ENCODE measurements at regions not wholly inside any gene's neighbourhood (a gene's known extent, or its start where the extent isn't known, plus 50 kb on each side); places are given as distances from the start of the nearest gene placed in this dataset.
"Not testable (repeated sequence)": the region's sequence is repeated elsewhere in the genome, so short reads cannot be mapped to it uniquely, and the experiment has no call there.

DNA sequence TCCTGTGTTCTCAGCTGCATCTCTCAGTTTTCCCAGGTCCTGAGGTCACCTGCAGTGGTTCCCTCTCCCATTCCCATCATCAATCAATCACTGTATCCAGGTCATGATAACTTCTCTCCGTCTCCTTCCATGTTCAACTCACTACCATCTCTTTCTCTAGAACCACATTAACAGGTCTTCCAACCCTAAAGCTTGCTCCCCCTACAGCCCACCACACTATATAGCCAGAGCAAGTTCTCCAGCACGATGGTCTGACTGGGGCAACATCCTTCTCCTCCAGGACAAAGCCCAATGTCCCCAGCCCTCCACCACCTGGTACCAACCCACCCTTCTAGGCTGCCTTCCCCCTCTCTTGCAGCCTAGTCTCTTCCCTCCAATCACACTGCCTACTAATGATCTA, 241.6 kb downstream of the CDK5RAP2 start:
- no peak for DNase-seq (ENCODE audit: low spot score)

DNA sequence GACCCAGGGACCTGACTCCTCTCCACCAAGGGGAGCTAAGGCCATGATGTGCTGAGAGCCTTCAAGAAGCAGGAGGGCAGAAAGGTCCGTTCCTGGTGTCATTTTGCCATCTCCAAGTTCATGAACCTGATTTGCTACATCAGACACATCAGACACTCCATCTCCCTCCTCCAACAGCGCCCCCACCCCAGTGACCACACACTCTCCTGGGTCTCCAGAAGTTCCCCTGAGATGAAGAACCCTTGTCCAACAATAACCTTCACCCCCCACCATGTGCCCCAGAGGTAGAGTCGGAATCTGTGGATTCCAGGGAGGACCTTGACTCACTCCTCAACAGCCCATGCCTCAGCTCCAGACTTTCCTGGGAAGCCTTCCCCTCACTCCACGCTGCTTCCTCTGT, 242.8 kb downstream of the CDK5RAP2 start:
- DNase-seq (ENCODE audit: low spot score), result no peak

- DNase-seq (ENCODE audit: low spot score), result no peak
These were observed 243.2 kb downstream of the CDK5RAP2 start for GRCh38 chr9:120336753-120337090.

GRCh38 chr9:120336021-120336752, 243.8 kb downstream of the CDK5RAP2 start:
- DNase-seq (ENCODE audit: low spot score), result no peak

DNA sequence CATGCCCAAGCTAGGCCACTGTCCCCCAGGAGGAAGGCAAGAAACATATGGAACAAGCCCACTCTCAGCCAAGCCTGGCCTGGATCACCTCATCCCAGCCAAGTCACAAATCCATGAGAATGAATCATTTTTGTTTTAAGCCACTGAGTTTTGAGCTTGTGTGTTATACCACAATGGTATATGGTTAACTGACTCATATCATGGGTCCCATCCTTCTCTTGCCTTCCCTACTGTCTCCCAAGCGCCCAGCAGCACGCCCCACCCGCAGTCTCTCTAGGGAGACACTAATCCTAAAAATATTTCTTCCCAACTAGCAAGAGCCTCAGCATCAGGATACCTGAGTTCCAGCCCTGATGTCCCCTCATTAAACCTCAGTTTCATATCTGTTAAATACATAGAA, 248.1 kb downstream of the CDK5RAP2 start:
- no peak for DNase-seq (ENCODE audit: low spot score)

- no peak for DNase-seq (ENCODE audit: low spot score)
These were observed 249.9 kb downstream of the CDK5RAP2 start for GRCh38 chr9:120330031-120330430.

GRCh38 chr9:120327322-120327721, 252.6 kb downstream of the CDK5RAP2 start:
- no peak for DNase-seq (ENCODE audit: low spot score)

- no peak for DNase-seq (ENCODE audit: low spot score)
These were observed 253.8 kb downstream of the CDK5RAP2 start for GRCh38 chr9:120326049-120326693.

DNA sequence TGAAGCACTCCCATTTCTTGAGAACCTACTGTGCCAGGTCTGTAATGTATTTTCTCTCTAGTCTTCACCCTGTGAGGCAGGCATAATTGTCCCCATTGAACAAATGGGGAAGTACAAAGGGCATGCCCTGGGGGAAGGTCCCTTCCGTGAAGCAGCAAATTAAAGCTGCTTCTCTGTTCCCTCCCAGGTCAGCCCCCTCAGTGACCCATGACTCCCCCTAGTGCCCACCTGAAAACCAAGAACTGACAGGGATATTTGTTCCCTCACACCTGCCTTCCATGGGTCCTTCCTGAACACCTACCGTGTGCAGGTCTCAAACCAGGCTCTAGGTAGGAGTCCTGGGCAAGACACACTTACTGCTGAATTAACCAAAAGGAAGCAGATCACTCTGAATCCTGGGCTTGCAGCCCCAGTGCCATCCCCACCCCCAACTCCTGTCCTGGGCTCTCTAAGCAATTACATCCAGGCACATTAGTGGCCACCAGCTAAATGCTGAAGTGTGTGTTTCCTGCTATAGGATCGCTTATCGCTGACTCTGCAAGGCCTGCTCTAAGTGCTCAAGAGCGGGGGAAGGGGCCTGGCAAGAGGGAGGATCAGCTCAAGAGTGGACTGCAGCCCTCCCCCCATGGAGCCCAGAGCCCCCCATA, 254.8 kb downstream of the CDK5RAP2 start:
- no peak for DNase-seq (ENCODE audit: low spot score)

- DNase-seq (ENCODE audit: low spot score), result no peak
These were observed 255.5 kb downstream of the CDK5RAP2 start for GRCh38 chr9:120324461-120324860.

- no peak for DNase-seq (ENCODE audit: low spot score)
These were observed 256.8 kb downstream of the CDK5RAP2 start for GRCh38 chr9:120323125-120323524.

- no peak for DNase-seq (ENCODE audit: low spot score)
These were observed 260.5 kb downstream of the CDK5RAP2 start for GRCh38 chr9:120319452-120319851.

- DNase-seq (ENCODE audit: low spot score), result no peak
These were observed 264.8 kb downstream of the CDK5RAP2 start for GRCh38 chr9:120315154-120315553.

- DNase-seq (ENCODE audit: low spot score), result no peak
These were observed 267.9 kb downstream of the CDK5RAP2 start for GRCh38 chr9:120312031-120312430.

- no peak for DNase-seq (ENCODE audit: low spot score)
These were observed 269.9 kb downstream of the CDK5RAP2 start for GRCh38 chr9:120310035-120310434.

DNA sequence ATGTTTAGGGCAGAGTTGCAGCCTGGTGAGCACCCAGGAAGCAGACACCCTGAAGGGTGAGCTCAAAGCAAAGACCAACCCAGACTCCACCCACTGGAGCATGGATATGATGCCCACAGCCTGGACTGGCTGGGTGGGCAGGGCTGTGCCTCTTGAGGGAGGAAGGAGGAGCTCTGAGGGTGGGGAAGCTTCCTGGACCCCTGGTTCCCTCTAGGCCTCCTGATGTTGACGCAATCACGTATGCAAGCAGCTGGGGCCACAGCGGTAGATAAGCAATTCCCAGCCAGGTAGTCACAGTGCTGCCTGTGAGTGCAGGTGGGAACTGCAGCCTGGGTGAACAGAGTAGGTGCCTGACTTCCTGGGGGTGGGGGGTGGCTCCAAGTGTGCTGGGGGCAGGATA, 271.5 kb downstream of the CDK5RAP2 start:
- DNase-seq (ENCODE audit: low spot score), result no peak

DNA sequence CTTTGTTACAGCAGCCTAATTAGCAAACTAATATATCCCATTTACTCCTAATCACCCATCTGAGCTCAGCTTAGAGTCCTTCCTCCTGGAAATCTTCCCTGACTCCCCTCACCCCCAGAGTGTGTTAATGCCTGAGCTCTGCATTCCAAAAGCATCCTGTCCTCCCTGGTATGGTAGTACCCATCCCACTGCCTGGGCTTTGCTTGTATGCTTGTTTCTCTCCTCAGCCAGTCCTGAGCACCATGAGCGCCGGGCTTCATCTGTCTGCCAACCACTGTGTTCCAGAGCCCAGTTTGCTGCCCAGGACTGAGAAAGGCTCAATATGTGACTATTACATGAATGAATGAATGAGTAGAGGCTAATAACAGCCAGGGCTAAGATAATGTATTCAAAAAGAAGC, 272.4 kb downstream of the CDK5RAP2 start:
- no peak for DNase-seq (ENCODE audit: low spot score)

- no peak for DNase-seq (ENCODE audit: low spot score)
These were observed 273.4 kb downstream of the CDK5RAP2 start for GRCh38 chr9:120306561-120306960.

DNA sequence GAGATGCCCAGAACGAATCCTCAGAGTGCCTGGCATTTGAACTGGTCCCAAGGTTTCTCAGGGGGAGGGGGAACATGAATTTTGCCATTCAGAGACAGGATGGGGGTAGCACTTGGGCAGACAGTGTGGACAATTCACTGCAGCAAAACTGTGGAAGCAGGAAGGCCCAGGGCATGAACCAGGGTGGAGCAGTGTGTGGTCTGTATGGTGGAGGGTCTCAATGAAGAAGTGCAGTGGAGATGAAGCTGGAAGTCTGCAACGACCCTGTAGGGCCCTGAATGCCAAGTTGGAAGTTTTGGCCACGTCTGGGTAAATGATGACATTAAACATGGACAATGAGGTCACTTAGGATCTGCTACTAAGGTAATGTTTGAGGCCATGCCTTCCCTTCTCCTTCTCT, 273.9 kb downstream of the CDK5RAP2 start:
- DNase-seq (ENCODE audit: low spot score), result no peak

DNA sequence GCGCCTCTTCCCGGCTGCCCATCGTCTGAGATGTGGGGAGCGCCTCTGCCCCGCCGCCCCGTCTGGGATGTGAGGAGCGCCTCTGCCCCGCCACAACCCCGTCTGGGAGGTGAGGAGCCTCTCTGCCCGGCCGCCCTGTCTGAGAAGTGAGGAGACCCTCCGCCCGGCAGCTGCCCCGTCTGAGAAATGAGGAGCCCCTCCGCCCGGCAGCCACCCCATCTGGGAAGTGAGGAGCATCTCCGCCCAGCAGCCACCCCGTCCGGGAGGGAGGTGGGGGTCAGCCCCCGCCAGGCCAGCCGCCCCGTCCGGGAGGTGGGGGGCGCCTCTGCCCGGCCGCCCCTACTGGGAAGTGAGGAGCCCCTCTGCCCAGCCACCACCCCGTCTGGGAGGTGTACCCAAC, 275.1 kb downstream of the CDK5RAP2 start:
- DNase-seq (ENCODE audit: low spot score), result not testable (repeated sequence)

- DNase-seq (ENCODE audit: low spot score), result no peak
These were observed 276.4 kb downstream of the CDK5RAP2 start for GRCh38 chr9:120303519-120303918.

DNA sequence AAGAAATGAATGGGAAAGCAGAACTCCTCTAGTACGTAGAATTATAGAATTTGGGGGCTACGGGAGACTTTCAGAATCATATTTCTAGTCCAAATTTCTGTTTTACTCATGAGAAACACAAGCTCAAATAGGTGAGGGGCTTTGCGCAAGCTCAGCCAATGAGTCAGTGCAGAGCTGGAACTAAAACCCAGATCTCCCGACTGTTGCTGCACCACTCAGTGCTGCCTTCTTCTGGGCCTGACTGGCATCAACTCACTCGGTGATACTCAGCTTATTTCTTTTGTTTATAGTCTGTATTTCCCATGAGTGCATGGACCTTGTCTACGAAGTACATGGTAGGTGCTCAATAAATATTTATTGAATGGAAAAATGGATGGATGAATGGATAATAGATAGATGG, 280.2 kb downstream of the CDK5RAP2 start:
- DNase-seq (ENCODE audit: low spot score), result no peak

- no peak for DNase-seq (ENCODE audit: low spot score)
These were observed 286.0 kb downstream of the CDK5RAP2 start for GRCh38 chr9:120294003-120294402.

Data from mucosa of gallbladder (tissue), 1 donor.